ENCODE measurements at regions not wholly inside any gene's neighbourhood (a gene's known extent, or its start where the extent isn't known, plus 50 kb on each side); places are given as distances from the start of the nearest gene placed in this dataset.

DNA sequence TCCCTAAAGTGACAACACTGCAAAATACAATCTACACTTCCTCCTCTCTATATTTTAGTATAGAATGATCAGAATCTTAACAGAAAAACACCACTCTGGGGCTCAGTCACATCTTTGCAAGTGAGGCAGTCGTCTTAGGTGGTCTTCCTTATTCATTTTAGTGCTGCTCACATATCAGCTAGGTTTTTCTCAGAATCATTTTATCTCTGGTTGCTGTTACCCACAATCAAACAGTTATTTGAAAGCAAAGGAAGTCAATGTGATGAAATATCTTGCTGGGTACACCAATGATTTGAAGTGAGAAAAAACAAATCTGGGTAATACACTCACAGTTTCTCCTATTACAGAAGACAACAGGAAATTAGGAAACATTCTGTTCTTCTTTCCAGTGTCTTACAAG is 275.2 kb downstream of the DSEL start:
- DNase-seq (ENCODE audit: low read depth in 1 of 2, low spot score in 1 of 2), result no peak

DNA sequence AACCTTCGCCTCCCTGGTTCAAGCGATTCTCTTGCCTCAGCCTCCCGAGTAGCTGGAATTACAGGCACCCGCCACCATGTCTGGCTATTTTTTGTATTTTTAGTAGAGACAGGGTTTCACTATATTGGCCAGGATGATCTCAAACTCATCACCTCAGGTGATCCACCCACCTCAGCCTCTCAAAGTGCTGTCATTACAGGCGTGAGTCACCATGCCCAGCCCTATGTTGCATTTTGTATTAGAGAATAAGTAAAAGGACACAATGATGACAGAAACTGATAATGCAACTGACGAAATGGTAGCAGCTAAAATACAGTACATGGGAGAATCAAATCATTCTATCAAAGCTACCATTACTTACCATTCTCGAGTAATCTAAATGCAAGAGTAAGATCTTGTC is 276.7 kb downstream of the DSEL start:
- DNase-seq (ENCODE audit: low read depth in 1 of 2, low spot score in 1 of 2), result no peak

DNA sequence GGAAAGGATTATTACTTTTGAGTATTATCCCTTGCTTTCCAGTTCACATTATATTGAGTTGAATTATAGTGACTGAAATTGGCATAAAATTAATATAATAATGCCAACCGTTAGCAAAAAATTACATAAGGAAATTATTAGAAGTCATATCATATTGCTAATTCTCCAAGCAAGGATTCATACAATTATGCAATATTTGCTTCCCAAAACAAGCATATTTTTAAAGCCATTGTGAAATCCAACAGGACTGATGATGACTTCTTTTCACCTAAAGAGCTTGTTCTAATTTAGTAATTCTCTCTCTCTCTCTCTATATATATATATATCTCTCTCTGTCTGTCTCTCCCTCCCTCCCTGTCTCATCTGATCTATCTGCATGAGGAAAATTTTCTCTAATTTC is 283.5 kb downstream of the DSEL start:
- DNase-seq (ENCODE audit: low read depth in 1 of 2, low spot score in 1 of 2), result no peak

DNA sequence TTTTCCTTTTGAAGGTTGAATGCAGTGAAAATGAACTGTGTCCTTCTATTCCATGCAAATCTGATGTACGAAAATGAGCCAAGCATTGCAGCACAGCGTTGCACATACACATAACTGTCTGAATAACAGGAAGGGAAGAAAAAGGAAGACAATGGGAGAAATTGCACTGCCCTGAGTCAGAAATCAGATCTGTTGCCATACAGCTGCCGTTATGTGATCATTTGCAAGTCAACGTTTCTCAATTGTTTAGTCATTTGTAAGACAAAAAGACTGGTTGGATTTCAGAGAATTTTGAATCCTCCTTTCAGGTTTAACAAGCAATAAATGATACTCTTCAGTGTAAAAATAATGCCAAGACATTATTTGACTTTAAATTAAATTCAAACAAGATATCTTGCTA is 284.1 kb downstream of the DSEL start:
- DNase-seq (ENCODE audit: low read depth in 1 of 2, low spot score in 1 of 2), result no peak

DNA sequence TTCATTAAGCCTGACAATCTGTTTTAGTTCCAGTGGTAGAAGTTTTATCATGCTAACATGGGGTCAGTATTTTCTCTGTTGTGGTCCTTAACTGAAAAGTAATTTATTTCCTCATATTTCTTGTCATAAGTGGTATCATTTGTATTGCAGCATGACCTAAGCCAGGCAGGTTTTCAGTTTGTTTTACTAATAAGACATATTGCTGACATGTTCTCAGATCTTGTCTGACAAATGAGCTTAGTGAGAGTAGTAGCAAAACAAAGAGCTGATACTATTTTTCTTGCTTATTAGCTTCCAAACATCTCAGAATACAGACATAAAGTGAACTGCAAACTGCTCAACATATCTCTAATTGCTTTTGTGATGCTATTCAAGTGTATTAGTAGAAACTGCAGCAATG is 293.6 kb downstream of the DSEL start:
- DNase-seq (ENCODE audit: low read depth in 1 of 2, low spot score in 1 of 2), result no peak

DNA sequence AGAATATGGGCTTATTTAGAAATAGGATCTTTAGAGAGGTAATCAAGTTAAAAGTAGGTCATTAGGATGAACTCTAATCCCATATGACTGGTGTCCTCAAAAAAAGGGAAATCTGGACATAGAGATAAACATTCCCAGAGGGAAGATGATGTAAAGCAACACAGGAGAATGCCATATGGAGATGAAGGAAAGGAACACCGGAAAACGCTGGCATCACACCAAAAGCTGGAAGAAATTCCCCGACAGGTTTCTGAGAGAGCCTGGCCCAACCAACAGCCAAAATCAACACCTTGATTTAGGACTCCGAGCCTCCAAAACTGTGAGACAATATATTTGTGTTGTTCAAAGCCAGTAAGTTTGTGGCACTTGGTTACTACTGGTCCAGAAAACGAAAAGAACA is 296.7 kb downstream of the DSEL start:
- no peak for DNase-seq (ENCODE audit: low read depth in 1 of 2, low spot score in 1 of 2)

DNA sequence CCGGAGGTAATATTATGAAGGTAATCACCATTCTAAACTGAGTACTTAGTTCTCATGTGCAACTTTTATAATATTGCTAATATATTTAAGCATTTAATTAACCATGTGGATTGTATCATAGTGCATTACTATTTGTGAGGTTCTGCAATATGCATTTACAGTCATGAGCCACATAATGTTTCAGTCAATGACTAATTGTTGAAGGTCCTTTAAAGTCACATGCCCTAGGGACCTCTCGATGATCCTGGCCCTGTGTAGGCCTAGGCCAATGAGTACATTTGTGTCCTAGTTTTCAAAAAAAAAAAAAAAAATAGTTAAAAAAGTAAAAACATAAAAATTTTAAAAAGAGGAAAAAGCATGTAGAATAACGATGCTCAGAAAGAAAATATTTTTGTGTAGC is 298.0 kb downstream of the DSEL start:
- DNase-seq (ENCODE audit: low read depth in 1 of 2, low spot score in 1 of 2), result no peak

DNA sequence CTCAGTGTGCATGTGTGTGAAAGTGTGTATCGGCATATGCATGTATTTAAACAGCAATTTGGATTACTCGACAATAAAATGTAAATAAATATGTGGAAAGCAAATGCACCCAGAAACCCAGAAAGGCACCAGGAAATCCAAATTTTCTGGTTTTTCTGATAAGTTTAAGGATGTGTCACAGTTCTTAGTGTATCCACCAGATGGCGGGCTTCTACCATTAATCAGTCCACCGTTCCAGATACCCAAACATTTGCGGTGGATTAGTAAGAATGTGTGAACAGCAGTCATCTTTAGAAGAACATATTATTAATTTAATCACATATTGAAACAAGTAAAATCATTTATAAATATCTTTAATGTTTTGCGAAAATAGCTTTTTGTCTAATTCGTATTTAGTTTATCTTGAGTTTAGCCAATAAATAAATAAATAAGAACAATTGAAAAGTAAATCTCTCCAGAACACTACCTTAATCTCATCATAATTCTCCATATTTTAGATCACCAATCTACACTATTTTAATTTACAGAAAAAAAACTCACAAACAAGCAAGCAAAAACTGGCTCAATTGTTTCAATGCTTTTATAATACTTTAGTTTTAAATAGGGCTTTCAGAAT is 298.9 kb downstream of the DSEL start:
- DNase-seq (ENCODE audit: low read depth in 1 of 2, low spot score in 1 of 2), result peak in 1 of 2 donors; percentile 23

DNA sequence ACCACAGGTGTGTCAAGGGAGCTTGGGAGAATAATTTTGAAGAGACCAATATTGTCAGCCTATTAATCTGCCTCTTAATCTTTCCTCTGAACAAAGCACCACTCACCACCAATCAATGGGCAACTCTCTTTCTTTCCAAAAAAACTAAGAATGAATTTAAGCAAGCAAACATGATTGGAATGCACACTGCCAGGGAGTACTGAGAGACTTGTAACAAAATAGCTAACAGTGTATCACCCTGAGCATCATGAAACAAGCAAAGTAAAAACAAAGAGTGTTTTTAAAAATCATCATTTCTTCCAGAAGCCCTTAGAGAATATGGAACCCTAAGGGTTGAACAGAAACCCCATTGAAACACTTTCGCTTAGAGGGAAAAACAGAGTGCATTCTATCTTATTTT is 299.7 kb downstream of the DSEL start:
- no peak for DNase-seq (ENCODE audit: low read depth in 1 of 2, low spot score in 1 of 2)

DNA sequence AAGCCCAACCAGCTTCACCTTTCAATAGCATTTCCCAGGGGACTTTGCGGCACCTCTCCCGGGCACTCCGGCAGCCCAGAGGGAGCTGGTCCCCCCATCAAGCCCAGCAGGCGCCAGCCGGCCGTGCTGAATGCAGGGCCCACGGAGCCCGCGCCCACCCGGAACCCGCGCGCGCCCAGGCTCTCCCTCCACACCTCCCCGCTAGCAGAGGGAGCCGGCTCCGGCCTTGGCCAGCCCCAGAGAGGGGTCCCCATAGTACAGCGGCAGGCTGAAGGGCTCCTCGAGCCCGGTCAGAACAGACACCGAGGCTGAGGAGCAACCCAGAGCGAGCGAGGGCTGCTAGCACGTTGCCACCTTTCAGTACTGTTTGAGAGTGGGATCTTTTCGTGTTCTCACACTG is 300.8 kb downstream of the DSEL start:
- DNase-seq (ENCODE audit: low read depth in 1 of 2, low spot score in 1 of 2), result no peak

DNA sequence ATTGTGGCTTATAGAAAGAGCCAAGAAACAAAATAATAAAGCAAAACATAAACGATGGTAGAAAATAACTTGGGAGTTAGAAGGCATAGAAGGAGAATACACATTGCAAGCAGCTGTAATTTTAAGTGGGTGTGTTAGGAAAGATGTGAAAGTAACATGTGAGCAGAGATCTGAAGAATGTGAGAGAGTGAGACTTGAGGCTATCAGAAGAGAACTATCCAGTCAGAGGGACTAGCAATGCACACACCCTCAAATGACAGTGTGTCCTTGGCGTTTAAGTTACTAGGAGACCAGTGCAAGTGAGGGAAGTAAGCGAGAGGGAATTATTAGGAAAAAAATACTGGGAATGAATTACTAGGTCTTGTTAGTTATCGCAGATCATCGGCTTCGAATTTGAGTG is 304.9 kb downstream of the DSEL start:
- no peak for DNase-seq (ENCODE audit: low read depth in 1 of 2, low spot score in 1 of 2)

DNA sequence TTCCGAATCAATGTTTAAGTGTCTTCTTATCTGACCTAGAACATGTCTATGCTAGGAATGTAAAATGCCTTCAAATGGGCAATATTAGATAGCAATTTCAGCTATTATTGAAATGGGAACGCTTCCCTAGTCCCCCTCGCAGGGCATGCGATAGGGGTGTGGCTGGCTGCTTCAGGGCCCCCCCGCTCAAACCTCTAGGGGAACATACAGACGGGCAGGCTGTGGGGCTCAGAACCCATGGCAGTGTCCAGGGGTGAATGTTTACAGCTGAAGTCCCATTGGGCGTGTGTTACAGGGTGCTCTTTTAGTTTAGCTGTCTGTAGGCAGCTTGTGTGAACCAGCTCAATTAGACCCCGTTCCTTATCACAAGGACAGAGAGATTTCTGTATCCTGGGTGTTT is 315.9 kb downstream of the DSEL start:
- DNase-seq (ENCODE audit: low read depth in 1 of 2, low spot score in 1 of 2), result no peak

DNA sequence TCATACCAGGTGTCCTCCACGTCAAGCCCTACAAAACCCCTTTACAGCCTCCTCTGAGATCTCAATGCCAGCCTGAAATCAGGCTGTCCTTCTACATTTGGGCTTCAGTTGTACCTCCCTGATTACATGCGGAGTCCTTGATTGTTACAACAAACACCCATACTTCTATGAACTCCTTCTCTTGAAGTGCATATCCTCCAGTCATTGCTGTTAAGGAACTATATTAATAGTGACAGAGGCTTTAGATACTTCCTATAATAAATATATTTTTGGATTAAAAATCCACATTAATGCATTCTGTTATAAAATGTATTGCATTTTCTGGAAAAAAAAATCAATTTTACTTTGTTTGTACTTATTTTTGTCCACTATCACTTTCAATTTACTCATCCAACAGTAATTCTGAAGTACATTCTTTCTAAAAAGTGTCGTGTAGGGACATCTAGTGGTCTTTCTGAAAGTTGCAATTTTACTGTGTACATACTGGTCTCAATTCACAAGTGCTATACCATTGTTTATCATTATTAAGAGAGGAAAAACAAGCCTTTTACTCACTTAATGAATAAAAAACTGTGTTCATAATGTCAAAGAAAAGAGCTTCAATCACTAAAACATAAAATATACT is 316.4 kb downstream of the DSEL start:
- DNase-seq (ENCODE audit: low read depth in 1 of 2, low spot score in 1 of 2), result no peak

DNA sequence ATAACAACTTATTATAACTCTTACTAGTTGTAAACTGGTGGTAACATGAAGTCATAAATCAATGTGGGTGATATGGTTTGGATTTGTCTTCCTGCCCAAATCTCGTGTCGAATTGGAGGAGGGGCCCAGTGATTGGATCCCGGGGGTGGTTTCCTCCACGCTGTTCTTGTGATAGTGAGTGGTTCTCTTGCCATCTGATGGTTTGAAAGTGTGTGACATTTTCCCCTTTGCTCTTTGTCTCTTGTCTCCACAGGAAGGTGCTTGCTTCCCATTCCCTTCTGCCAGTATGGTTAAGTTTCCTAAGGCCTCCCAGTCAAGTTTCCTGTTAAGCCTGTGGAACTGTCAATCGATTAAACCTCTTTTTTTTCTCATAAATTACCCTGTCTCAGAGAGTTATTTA is 321.6 kb downstream of the DSEL start:
- DNase-seq (ENCODE audit: low read depth in 1 of 2, low spot score in 1 of 2), result no peak

DNA sequence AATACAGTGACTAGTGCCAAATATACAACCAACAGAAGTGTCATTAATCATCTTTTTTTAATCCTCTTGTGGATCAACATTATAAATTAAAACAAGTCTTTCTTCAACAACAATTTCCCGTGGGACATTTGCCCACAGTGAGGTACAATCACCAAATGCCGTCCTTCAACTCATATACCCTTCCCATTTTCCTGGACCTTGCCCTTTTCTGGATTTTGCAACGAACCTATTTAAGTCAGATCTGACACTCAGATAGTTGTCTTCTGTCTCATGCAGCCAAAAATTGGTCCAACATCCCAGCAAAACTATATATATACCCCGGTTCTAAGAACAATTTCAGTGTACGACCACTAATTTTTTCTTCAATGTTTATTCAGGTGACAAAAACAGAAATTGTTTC is 324.0 kb downstream of the DSEL start:
- no peak for DNase-seq (ENCODE audit: low read depth in 1 of 2, low spot score in 1 of 2)

DNA sequence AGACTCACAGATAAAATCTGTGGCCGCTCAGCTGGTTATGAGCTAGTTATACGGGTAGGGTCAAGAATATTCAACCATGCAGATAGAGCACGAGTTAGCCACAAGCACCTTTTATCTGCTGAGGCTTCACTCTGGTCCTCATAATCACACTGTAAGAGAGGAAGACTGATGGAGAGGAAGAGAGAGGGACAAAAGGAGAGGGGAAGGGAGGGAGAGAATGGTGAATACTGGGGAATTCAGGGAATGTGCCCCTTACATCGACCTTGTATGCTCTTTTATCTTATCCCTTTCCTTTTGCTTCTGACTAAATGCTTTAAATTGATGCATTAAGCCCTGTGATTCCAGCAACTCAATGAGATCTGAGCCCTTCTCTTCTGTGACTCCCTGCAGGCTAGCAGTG is 333.1 kb downstream of the DSEL start:
- DNase-seq (ENCODE audit: low read depth in 1 of 2, low spot score in 1 of 2), result no peak

DNA sequence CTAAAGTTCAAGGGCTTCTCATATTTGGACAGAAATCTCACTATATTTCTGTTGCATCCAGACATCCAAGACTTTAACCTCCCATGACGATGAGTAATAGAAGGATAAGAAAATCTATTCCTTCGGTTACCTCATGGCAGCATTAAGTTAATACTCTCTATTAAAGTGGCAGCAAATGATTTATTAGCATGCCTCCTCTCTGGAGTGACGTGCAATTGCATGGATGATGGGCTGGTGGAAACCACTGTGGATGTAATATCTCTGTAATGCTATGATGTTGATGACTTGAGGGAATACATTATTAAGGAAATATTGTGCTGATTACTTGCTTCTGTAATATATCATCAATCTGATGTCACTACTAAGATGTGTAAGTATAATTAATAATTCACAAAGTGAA is 336.8 kb downstream of the DSEL start:
- DNase-seq (ENCODE audit: low read depth in 1 of 2, low spot score in 1 of 2), result no peak

DNA sequence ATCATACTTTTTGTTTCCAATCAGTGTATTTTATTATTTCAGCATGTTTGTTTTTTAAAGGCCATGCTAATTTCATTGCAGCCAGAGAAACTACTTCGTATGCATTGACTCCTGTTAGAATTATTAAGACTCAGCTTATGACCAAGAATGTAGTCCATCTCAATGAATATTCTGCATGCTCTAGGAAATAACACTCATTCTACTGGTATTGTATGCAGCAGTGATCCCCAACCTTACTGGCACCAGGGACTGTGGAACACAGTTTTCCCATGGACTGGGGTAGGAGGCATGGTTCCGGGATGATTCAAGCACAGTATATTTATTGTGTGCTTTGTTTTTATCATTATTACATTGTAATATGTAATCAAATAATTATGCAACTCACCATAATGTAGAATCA is 356.9 kb downstream of the DSEL start:
- no peak for DNase-seq (ENCODE audit: low read depth in 1 of 2, low spot score in 1 of 2)

DNA sequence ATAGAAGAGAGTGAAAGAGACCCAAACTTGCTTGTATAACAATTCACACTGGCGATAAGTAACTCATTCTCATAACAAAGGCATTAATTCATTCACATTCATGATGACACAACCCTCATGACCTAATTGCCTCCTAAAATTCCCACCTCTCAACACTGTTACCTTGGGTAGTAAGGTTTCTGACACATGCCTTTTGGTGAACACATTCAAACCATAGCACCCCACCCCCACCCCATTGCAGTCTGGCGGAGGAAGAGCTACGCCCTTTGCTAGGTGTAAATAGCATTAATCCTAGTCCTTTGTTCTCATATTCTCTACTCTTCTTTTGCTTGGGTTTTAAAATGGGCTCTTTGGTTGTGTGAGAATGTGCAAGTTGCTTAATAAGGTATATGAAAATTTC is 361.5 kb downstream of the DSEL start:
- no peak for DNase-seq (ENCODE audit: low read depth in 1 of 2, low spot score in 1 of 2)

DNA sequence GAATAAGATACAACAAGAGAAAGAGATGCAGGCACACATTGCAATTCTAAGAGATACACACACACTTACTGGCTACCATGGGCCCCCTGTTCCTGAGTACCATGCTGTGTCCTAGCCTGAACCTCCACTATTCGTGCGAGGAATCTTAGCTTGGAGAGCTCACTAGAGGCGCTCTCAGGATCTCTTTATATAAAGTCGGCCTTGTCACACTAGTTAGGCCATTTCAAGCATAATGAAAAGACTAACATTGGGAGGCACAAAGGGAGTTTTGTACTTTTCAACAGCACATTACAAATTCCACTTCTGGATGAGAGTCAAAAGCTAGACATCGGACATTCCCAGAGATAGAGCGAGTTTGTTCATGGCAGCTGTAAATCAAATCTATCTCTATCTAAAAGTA is 365.2 kb downstream of the DSEL start:
- no peak for DNase-seq (ENCODE audit: low read depth in 1 of 2, low spot score in 1 of 2)

DNA sequence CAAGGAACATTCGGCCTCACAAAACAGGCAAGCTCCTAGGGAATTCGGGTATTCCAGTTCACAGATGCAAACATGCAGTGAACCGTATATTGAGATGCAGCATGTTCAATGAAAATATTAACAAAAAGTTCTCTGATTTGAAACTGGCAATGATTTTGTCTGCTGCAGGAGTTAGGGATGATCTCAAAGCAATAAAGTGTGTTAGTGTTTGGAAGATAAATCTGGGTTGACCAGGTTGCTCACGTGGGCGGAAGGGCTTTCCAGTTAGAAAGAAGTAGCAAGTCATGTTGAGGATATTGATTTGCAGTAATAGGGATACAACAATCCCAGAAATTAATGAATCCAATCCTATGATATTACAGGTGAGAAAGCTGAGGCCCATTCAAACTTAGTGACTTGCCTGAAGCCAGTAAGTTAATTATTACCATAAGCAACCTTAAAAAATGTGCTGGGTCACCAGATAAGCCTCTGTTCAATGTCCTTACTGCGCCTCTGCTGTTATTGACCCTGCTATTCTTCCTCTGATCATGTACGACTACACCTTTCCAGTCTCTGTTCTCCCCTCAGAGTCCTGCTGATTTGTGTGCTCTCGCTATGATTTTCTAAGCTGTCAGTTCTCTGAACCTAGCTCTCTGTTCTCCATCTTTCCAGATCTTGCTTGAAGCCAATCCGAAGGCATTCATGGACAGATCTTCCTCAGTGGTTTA is 370.8 kb downstream of the DSEL start:
- no peak for DNase-seq (ENCODE audit: low read depth in 1 of 2, low spot score in 1 of 2)

DNA sequence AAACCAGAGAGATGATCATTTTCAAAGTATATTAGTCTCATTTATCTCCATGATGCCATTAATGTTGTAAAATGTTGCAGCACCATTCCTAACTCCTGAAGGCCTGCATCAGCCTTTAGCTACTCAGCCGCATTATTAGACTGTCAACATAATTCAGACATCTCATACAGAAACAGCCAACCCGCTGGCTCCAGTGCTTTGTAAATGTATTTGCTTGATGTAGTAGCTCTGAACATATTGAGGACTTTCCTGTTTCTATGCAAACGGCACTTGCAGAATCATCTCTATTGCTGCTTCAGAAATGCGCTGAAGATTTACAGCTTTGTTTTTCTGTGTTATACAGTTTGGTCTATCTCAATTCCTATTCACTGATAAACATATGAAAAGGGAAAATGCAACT is 372.2 kb downstream of the DSEL start:
- no peak for DNase-seq (ENCODE audit: low read depth in 1 of 2, low spot score in 1 of 2)

DNA sequence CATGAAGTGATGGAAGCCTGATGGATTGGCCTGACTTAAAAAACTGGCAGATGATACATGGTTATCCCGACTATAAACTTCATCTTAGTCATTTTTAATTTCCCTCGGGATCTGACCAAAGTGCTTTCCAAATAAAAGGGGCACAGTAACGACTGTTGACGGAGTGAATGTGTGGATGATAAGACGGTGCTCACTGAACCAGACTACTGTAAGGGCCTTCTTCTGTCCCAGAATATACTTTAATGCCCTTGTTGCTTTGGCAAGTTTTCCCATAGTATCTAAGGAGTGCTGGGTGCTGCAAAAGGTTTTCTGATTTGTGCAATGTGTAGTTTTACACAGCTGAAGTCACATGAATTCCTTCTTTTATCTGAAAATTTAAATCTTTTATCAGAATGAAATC is 373.5 kb downstream of the DSEL start:
- DNase-seq (ENCODE audit: low read depth in 1 of 2, low spot score in 1 of 2), result no peak

Data from activated T-helper 1 cell treated with anti-CD3 and anti-CD28 coated beads, Interleukin-2, amount 50 U/mL, for 16 hours (primary cell).